ENCODE measurements at regions not wholly inside any gene's neighbourhood (a gene's known extent, or its start where the extent isn't known, plus 50 kb on each side); places are given as distances from the start of the nearest gene placed in this dataset.
"Not testable (repeated sequence)": the region's sequence is repeated elsewhere in the genome, so short reads cannot be mapped to it uniquely, and the experiment has no call there.

DNA sequence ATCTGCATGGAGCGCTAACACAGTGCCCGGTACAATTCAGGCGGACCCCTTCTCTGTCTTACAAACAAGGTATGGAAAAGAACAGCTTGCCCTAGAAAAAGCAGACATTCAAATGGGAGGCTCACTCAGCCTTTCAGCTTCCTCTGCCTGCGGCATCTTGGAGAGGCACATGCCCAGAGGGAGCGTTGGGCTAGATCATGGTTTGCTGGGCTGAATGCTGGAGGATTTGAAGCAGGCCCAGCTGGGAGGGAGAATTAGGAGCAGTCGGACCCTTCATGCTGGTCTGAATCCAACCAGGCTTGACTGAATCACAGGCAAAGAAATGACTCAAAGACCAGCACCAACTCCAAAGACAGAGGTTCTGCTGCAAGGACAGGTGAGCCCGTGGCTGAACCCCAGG, 286.7 kb upstream of the FRG1 start:
- not testable (repeated sequence) for DNase-seq

DNA sequence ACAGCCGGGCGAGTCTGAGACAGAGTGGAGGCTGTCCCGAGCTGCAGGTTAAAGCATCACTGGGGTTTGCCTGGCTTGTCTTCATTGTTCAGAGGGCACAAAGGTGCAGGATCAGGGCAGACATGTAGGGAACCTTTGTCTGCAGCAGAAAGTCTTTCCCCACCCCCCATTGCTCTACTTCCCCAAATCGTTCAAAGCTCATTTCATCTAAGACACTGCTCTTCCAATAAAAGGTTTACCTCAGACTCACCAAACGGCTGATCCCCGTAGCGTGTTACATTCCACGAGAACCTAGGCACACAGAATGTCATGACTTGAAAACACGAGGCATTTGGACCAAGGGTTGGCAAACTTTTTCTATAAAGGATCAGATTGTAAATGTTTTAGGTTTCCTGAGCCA, 286.3 kb upstream of the FRG1 start:
- DNase-seq, result not testable (repeated sequence)

DNA sequence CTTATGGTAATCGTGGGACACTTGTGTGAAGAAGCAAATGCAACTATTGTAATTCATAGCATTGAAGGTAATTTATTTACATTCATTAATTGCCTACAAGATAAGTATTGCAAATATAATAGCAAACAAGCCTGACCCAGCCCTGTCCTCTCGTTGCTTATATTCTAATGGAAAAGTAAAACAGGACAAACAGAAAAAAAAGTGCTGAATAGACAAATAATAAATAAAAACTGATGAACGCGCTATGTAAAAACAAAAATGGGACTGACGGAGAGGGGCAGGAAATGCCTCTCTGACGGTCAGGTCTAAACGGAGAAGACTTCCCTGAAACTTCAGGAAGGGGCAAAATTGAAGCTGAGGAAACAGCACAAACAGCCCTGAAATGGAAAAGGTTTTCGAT, 284.9 kb upstream of the FRG1 start:
- not testable (repeated sequence) for DNase-seq

GRCh38 chr4:189656641-189657040, 284.0 kb upstream of the FRG1 start:
- no peak for DNase-seq

GRCh38 chr4:189658259-189658658, 282.4 kb upstream of the FRG1 start:
- DNase-seq, result not testable (repeated sequence)

- not testable (repeated sequence) for DNase-seq
These were observed 281.8 kb upstream of the FRG1 start for GRCh38 chr4:189658831-189659230.

DNA sequence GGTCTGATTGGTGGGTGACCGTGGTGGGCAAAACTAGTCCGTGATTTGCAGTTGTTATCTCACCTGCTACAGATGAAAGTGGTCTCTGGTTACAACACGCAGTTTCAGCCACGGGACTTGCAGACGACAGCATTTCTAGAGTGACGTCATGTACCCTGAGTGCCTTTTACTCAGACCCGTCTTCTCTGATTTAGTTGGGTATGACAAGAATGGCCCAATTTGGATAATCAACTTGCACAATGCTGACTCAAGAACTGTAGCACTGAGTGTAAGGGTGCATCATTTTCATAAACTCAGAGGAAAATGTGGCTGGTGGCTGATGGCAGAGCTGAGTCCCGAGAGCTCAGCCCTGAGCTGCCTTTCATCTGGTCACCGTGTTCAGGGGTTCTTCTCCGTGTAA, 281.4 kb upstream of the FRG1 start:
- no peak for DNase-seq

DNA sequence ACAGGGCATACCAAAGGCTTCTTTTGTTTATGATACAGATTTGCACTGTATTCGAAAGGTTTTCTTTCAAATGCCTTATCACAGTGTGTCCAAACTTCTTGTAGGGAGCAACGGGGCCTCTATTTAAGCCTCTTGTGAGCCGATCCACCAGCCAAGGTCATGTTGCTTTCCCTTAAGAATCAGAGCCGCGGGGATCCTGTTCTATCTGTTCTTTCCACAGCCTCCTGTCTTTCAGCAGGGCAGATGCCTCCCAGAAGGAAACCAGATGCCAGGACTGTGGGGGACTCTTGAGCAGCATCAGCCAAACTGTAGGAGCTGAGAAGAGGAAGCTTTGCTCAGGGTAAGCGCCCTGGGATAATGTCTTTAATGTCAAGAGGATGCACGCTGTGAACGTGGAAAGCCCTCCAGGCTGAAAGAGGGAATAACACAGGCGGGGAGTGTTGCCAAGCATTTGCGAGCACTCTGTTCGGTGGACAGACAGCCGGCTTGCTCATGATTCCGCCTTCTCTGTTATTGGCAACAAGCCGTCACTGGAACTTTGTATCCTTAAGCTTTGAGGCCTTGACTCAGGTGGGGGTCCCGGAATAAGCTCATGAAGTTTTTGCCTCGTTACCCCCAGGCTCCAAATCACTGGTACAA, 279.8 kb upstream of the FRG1 start:
- no peak for DNase-seq

DNA sequence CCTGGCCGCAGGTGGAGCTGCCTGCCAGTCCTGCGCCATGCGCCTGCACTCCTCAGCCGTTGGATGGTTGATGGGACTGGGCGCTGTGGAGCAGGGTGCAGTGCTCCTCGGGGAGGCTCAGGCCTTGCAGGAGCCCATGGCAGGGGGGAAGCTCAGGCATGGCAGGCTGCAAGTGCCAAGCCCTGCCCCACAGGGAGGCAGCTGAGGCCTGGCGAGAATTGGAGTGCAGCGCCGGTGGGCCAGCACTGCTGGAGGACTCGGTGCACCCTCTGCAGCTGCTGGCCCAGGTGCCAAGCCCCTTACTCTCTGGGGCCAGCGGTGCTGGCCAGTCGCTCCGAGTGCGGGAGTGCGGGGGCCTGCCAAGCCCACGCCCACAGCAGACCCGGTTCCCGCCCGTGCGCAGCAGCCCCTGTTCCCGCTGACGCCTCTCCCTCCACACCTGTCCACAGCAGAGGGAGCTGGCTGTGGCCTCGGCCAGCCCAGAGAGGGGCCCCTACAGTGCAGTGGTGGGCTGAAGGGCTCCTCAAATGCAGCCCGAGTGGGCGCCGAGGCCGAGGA, 275.9 kb upstream of the FRG1 start:
- no peak for DNase-seq

DNA sequence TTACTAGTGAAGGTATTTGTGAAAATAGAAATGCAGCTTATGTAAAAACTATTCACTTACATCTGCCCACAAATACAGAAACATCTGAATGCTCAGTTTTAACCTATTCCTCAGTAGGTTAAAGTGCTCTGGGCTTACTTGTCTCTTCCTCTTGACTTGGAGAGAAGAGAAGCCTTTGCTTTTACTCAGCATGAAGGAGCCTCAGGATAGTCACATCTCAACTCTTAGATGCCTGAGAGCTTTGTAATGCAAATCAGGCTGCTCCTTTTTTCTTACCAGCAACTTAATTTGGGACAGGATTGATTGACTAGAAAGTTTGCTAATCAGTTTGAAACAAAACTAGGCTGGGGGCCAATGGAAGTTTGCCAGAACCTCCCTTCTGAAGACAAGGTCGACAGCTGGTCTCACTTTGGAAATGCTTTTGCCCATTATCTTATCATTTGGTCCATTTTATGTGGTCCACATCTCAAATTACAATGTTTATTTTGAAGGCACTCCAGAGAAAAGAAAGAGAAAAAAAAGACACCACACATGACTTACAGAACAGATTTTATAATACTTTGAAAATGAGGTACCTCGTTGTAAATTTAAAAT, 274.9 kb upstream of the FRG1 start:
- not testable (repeated sequence) for DNase-seq

DNA sequence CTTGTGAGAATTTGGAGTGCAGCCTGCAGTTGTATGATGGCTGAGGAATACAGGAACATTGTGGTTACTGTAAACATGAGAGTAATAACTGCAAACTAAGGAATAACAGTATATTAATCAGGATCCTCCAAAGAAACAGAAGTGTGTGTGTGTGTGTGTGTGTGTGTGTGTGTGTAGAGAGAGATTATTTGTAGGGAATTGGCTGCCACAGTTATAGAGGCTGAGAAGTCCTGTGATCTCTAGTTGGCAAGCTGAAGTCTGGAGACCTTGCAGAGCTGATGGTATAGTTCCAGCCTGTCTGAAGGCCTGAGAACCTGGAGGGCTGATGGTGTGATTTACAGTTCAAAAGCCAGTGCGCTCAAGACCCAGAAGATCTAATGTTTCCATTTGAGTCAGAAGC, 273.3 kb upstream of the FRG1 start:
- DNase-seq, result not testable (repeated sequence)

DNA sequence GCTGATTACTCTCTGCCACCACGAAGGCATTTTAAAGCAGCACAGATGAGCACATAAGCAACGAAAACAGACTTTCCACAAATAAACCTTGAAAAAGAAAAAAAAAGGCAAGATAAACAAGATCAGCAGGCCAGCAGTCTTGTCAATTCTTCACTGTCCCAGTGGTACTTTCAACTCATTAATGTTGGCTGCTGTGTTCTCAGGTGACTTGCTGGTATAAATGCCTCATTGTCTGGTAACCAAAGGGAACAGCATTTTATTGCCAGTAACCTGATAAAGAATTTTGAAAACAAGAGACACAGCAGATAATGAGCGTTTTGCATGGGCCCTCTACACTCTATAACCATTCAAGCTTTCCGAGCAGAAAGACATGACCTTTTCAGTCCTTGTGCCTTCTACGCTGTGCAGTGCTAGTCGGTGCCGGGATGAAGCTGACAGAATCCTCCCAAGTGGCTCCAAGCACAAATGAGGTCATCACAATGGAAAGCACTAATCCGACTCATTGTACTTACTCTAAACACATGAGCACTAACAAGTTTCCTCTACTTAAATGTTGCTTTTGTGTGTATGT, 242.9 kb upstream of the FRG1 start:
- not testable (repeated sequence) for DNase-seq

- not testable (repeated sequence) for DNase-seq
These were observed 237.7 kb upstream of the FRG1 start for GRCh38 chr4:189703000-189703399.

- not testable (repeated sequence) for DNase-seq
These were observed 233.9 kb upstream of the FRG1 start for GRCh38 chr4:189706821-189707220.

GRCh38 chr4:189707227-189707626, 233.4 kb upstream of the FRG1 start:
- DNase-seq, result not testable (repeated sequence)

- not testable (repeated sequence) for DNase-seq
These were observed 228.7 kb upstream of the FRG1 start for GRCh38 chr4:189711956-189712355.

DNA sequence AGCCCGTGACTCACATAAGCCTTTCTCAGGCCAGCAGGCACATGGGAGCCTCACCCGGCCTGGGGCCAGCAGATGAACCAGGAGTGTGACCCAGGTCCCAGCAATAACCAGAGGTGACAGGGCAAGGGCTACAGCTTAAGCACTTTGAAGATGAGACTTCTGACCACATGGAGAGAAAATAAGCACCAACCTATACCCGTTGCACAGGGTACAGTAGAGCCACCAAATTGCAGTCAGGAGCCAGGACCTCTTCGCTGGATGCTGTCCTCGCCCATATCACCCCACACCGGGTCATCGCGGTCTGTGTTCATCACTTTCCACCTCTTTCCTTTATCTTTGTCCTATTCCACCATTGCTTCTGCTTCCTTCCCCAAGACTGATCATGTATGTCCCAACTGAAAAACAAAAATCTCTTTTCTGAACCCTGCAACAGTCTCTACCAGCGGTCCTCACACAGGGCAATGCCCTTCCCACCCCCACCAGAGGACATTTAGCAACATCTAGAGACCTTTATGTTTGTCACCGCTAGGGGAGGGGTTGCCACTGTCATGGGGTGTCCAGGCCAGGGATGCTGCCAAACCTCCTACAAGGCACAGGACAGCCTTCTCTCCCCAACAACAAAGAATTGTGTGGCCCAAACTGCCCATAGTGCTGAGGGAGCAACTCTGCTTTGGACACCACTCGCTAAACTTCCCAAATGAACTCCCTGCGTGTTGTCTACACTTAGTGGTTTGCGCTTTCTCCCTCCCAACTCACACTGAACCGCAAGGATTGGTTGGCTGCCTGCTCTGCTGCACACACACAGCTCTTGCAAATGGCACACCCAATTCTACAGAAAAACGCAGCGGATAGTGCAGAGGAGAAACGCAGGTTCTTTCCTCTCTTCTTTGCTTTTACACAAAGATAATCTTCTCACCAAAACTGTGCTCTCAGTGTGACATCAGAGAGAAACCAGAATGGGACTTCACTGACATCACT, 219.4 kb upstream of the FRG1 start:
- not testable (repeated sequence) for DNase-seq

DNA sequence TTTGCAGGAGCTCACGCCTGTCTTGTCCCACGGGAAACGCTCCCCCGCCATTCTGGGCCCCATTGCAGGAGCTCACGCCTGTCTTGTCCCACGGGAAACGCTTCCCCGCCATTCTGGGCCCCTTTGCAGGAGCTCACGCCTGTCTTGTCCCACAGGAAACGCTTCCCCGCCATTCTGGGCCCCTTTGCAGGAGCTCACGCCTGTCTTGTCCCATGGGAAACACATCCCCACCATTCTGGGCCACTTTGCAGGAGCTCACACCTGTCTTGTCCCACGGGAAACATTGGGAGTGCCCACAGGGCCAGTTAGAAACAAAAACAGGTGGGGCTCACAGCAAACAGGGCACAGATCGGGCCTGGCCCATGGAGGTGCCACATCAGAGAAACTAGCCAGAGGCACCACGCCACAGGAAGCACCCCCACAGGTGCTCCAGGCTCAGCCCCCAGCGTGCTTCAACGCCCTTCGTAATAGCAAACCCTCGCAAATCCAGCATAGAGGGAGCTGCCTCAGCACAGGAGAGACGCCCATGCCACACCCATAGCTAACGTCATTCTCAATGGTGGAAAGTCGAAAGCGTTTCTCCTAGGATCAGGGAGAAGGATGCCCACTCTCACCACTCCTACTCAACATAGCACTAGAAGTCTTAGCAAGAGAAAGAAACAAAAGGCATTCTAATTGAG, 218.2 kb upstream of the FRG1 start:
- DNase-seq, result not testable (repeated sequence)

- not testable (repeated sequence) for DNase-seq
These were observed 212.6 kb upstream of the FRG1 start for GRCh38 chr4:189727982-189728638.

DNA sequence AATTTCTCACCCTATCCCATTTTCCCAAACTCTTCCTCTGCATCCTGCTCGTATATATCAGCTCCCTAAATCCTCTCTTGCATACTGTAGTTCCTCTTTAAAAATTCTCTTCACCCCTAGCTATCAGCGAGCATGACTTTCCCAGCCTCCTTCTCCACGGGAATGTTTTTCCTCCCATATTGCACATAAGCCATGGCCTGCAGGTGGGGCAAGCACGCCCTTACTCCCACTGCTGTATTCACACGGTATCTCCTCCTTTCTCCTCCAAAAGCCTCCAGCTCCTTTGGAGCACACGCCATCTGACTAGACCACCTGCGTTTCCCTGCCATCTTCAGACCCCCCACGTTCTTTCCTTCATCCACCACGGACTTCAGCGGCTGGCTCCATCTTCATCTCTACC, 208.7 kb upstream of the FRG1 start:
- not testable (repeated sequence) for DNase-seq

GRCh38 chr4:189733507-189733906, 207.2 kb upstream of the FRG1 start:
- not testable (repeated sequence) for DNase-seq

Measured in NCI-H1694 treated with DMSO at 0.1 percent for 48 hours (cell line).